ENCODE measurements at regions not wholly inside any gene's neighbourhood (a gene's known extent, or its start where the extent isn't known, plus 50 kb on each side); places are given as distances from the start of the nearest gene placed in this dataset.

GRCh38 chr10:130434446-130435385 is 298.5 kb downstream of the GLRX3 start:
- DNase-seq: no peak

- no peak for DNase-seq
These were observed 299.8 kb downstream of the GLRX3 start for GRCh38 chr10:130435961-130436360.

- no peak for DNase-seq
These were observed 302.7 kb downstream of the GLRX3 start for GRCh38 chr10:130438861-130439260.

GRCh38 chr10:130439766-130440165 is 303.6 kb downstream of the GLRX3 start:
- no peak for DNase-seq

GRCh38 chr10:130440494-130440893 is 304.3 kb downstream of the GLRX3 start:
- no peak for DNase-seq

- DNase-seq: no peak
These were observed 304.8 kb downstream of the GLRX3 start for GRCh38 chr10:130440971-130441370.

- no peak for DNase-seq
These were observed 306.9 kb downstream of the GLRX3 start for GRCh38 chr10:130443066-130443465.

GRCh38 chr10:130453036-130453720 is 317.0 kb downstream of the GLRX3 start:
- DNase-seq: no peak

- DNase-seq: no peak
These were observed 317.7 kb downstream of the GLRX3 start for GRCh38 chr10:130453721-130454542.

GRCh38 chr10:130454543-130455000 is 318.4 kb downstream of the GLRX3 start:
- no peak for DNase-seq

- DNase-seq: no peak
These were observed 319.0 kb downstream of the GLRX3 start for GRCh38 chr10:130455111-130455695.

- no peak for DNase-seq
These were observed 319.6 kb downstream of the GLRX3 start for GRCh38 chr10:130455791-130456190.

- DNase-seq: no peak
These were observed 320.4 kb downstream of the GLRX3 start for GRCh38 chr10:130456616-130457015.

- no peak for DNase-seq
These were observed 322.3 kb downstream of the GLRX3 start for GRCh38 chr10:130458509-130458908.

- DNase-seq: no peak
These were observed 322.8 kb downstream of the GLRX3 start for GRCh38 chr10:130459011-130459410.

GRCh38 chr10:130459851-130460490 is 323.8 kb downstream of the GLRX3 start:
- DNase-seq: no peak

- no peak for DNase-seq
These were observed 325.4 kb downstream of the GLRX3 start for GRCh38 chr10:130461631-130462030.

GRCh38 chr10:130463104-130463875 is 327.1 kb downstream of the GLRX3 start:
- DNase-seq: no peak

- DNase-seq: no peak
These were observed 327.7 kb downstream of the GLRX3 start for GRCh38 chr10:130463876-130464364.

GRCh38 chr10:130464426-130464825 is 328.2 kb downstream of the GLRX3 start:
- no peak for DNase-seq

All from activated CD8-positive, alpha-beta memory T cell treated with anti-CD3 and anti-CD28 coated beads, Interleukin-2, amount 50 U/mL, for 4 hours (primary cell).